Osteoblast (primary cell): ENCODE measurements at regions not wholly inside any gene's neighbourhood (a gene's known extent, or its start where the extent isn't known, plus 50 kb on each side); places are given as distances from the start of the nearest gene placed in this dataset.

Experiments
- DNase-seq: peaks from one replicate; pipeline ENCODE4 v3.0.0; 2011; ENCODE audit warnings: low spot score, mixed read lengths; ENCODE audit not compliant: insufficient read length; ENCODE audit errors: missing footprints
- H2AFZ ChIP-seq: 2 replicates; pipeline ENCODE4 v1.6.0; 2011; ENCODE audit warnings: mild to moderate bottlenecking, low read length
- H3K27ac ChIP-seq: 2 replicates; pipeline ENCODE4 v1.5.1; 2011; ENCODE audit warnings: mild to moderate bottlenecking, low read depth, low read length, moderate library complexity
- H3K27me3 ChIP-seq: 2 replicates; pipeline ENCODE4 v1.6.0; 2012; ENCODE audit warnings: mild to moderate bottlenecking, control low read depth, inconsistent platforms, low read length, moderate library complexity; ENCODE audit not compliant: insufficient read depth
- H3K36me3 ChIP-seq: 2 replicates; pipeline ENCODE4 v1.5.1; 2011; ENCODE audit warnings: mild to moderate bottlenecking, low read length, control low read depth, moderate library complexity; ENCODE audit not compliant: insufficient read depth
- H3K4me1 ChIP-seq: 2 replicates; pipeline ENCODE4 v1.5.1; 2011; ENCODE audit warnings: mild to moderate bottlenecking, low read length, control low read depth, moderate library complexity; ENCODE audit not compliant: insufficient read depth
- H3K4me2 ChIP-seq: 2 replicates; pipeline ENCODE4 v1.6.0; 2011; ENCODE audit warnings: mild to moderate bottlenecking, low read length; ENCODE audit not compliant: insufficient read depth
- H3K4me3 ChIP-seq: fragments of 200-600 bp; sonication (generic); 3 replicates; pipeline ENCODE4 v1.5.1; 2012; ENCODE audit warnings: mild to moderate bottlenecking, low read length, inconsistent platforms; ENCODE audit not compliant: insufficient read depth
- H3K79me2 ChIP-seq: 2 replicates; pipeline ENCODE4 v1.6.0; 2012; ENCODE audit warnings: mild to moderate bottlenecking, low read length, control low read depth, inconsistent platforms; ENCODE audit not compliant: insufficient read depth
- H3K9me3 ChIP-seq: 2 replicates; pipeline ENCODE4 v1.5.1; 2011; ENCODE audit warnings: low read depth, low read length, control low read depth
- H4K20me1 ChIP-seq: 2 replicates; pipeline ENCODE4 v1.6.0; 2012; ENCODE audit warnings: mild to moderate bottlenecking, low read length, control low read depth; ENCODE audit not compliant: insufficient read depth
- TF ChIP-seq, protein P1 (sequence below): IDR thresholded peaks from 2 replicates; pipeline ENCODE4 v1.5.1; 2011; ENCODE audit warnings: mild to moderate bottlenecking, low read depth, low read length, moderate library complexity; ENCODE audit errors: extremely low read depth

DNA sequence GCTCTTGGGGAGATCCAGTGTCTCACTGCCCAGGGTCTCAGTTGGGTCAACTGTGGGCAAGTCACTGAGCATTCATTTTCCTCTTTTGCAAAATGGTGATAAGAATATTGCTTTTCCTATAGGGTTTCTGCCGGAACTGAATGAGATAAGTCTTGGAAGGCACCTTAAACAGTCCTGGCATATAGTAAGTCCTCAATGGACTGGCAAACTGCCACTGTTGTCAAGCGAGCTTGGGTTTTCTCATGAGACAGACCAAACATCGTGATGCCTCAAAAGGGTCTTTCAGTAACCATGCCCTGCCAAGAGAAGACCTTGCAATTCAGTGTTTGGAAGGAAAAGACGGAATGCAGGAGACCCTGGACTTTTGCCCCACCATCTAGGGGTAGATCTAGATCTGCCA lies 251.5 kb downstream of the WDR11 start:
- TF ChIP-seq, protein P1, sequence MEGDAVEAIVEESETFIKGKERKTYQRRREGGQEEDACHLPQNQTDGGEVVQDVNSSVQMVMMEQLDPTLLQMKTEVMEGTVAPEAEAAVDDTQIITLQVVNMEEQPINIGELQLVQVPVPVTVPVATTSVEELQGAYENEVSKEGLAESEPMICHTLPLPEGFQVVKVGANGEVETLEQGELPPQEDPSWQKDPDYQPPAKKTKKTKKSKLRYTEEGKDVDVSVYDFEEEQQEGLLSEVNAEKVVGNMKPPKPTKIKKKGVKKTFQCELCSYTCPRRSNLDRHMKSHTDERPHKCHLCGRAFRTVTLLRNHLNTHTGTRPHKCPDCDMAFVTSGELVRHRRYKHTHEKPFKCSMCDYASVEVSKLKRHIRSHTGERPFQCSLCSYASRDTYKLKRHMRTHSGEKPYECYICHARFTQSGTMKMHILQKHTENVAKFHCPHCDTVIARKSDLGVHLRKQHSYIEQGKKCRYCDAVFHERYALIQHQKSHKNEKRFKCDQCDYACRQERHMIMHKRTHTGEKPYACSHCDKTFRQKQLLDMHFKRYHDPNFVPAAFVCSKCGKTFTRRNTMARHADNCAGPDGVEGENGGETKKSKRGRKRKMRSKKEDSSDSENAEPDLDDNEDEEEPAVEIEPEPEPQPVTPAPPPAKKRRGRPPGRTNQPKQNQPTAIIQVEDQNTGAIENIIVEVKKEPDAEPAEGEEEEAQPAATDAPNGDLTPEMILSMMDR, result no peak
- no peaks in the 10 kb centered on the region for H3K79me2 ChIP-seq

DNA sequence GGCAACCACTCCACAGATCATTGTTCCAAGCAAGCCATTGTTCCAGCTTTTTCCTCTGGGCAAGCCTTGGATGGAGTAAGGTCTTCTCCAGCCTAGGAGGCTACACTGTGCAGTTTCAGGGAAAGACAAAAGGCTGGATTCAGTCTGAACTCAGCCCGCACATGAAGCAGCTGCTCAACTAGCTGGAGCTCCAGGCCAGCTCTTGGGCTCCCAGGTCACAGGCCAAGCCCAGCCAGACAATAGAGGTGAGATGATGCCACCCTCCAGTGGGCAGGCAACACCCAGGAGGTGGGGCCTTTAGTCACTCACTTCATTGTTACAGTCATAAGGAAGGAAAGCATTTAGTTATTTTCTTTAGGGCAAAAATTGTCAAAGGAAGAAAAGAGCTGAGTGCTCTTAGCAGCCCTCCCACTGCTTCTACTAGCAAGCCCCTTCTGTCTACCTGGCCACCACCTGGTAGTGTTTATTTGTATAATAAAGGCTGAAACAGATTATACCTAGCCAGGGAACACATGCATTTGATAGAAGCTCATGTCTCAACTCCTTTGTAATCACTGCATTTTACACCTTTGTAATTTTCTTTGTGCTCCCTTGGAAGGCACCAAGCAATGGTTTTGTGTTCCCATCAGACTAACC lies 253.4 kb downstream of the WDR11 start:
- Histone ChIP-seq H4K20me1 (no peaks in the 10 kb centered on the region), H3K27me3 (no peaks in the 10 kb centered on the region), H3K27ac (no peak overlapping the region), H3K9me3 (no peaks in the 10 kb centered on the region), H2AFZ (no peak overlapping the region), H3K4me1 (no peaks in the 10 kb centered on the region), H3K4me3 (no peak overlapping the region), H3K36me3 (no peaks in the 10 kb centered on the region), H3K79me2 (no peaks in the 10 kb centered on the region), H3K4me2 (no peak overlapping the region)
- no peak for DNase-seq
- TF ChIP-seq, protein P1, result no peak

More for the DNA sequence above, 251.5 kb downstream of the WDR11 start:
- Histone ChIP-seq H3K4me3 (no peak overlapping the region), H4K20me1 (no peaks in the 10 kb centered on the region), H3K4me2 (no peak overlapping the region), H3K27me3 (no peaks in the 10 kb centered on the region), H2AFZ (no peak overlapping the region), H3K36me3 (no peaks in the 10 kb centered on the region), H3K4me1 (no peaks in the 10 kb centered on the region), H3K9me3 (no peaks in the 10 kb centered on the region), H3K27ac (no peak overlapping the region)
- no peak for DNase-seq

DNA sequence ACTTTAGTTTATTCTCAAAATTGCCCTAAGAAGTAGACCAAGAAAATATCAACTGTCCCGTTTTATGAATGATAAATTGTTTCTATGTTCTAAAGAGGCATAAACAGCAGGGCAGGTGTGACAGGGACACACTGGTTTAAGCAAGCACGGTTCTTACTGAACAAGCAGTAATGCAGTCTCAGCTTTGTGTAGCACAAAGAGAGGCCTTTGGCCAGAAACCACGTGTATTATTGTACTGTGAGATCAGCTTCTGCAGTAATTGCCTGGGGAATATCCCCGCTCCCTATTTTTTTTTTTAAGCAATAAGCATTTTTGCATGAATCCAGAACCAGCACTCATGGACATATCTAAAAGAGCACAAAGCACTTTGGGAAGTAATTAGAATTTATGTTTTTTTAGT lies 255.4 kb downstream of the WDR11 start:
- H2AFZ ChIP-seq, result no peak overlapping the region
- H3K4me2 ChIP-seq, result no peak overlapping the region
- H3K79me2 ChIP-seq, result no peaks in the 10 kb centered on the region
- H3K4me3 ChIP-seq, result no peak overlapping the region
- no peaks in the 10 kb centered on the region for H4K20me1 ChIP-seq
- H3K27ac ChIP-seq, result no peak overlapping the region
- H3K9me3 ChIP-seq, result no peaks in the 10 kb centered on the region
- no peak for DNase-seq
- no peaks in the 10 kb centered on the region for H3K4me1 ChIP-seq
- TF ChIP-seq, protein P1, result no peak
- no peaks in the 10 kb centered on the region for H3K36me3 ChIP-seq
- no peaks in the 10 kb centered on the region for H3K27me3 ChIP-seq

DNA sequence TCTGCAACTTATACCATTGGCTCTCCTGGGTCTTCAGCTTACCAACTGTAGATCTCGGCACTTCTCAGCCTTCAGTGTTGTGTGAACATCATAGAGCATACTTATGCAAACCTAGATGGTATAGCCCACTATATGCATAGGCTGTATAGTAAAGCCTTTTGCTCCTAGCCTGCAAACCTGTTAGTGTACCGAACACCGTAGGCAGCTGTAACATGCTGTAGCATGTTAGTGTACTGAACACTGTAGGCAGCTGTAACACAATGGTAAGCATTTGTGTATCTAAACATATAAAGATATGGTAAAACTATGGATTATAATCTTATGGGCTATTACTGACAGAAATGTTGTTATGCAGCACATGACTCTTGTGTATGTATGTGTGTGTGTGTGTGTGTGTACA lies 256.9 kb downstream of the WDR11 start:
- H3K27ac ChIP-seq, result no peak overlapping the region
- no peak overlapping the region for H2AFZ ChIP-seq
- no peaks in the 10 kb centered on the region for H3K4me1 ChIP-seq
- H3K27me3 ChIP-seq, result no peaks in the 10 kb centered on the region
- H3K9me3 ChIP-seq, result no peaks in the 10 kb centered on the region
- H3K79me2 ChIP-seq, result no peaks in the 10 kb centered on the region
- TF ChIP-seq, protein P1, result no peak
- H4K20me1 ChIP-seq, result no peaks in the 10 kb centered on the region
- DNase-seq, result no peak
- H3K4me3 ChIP-seq, result no peak overlapping the region
- H3K36me3 ChIP-seq, result no peaks in the 10 kb centered on the region
- H3K4me2 ChIP-seq, result no peak overlapping the region
